Neural cell (in vitro differentiated cells): ENCODE measurements at regions not wholly inside any gene's neighbourhood (a gene's known extent, or its start where the extent isn't known, plus 50 kb on each side); places are given as distances from the start of the nearest gene placed in this dataset.

ENCODE experiments used
- MXI1 ChIP-seq: fragments of 450-650 bp; conservative IDR thresholded peaks from 2 replicates; pipeline ENCODE4 v1.6.1; 2014; ENCODE audit warnings: antibody characterized with exemption, mild to moderate bottlenecking; ENCODE audit not compliant: poor library complexity, severe bottlenecking
- TF ChIP-seq, protein P1 (sequence below): fragments of 450-650 bp; IDR thresholded peaks from 2 replicates; pipeline ENCODE4 v1.5.1; 2014; ENCODE audit warnings: antibody characterized with exemption, mild to moderate bottlenecking, moderate library complexity; ENCODE audit not compliant: poor library complexity, severe bottlenecking

DNA sequence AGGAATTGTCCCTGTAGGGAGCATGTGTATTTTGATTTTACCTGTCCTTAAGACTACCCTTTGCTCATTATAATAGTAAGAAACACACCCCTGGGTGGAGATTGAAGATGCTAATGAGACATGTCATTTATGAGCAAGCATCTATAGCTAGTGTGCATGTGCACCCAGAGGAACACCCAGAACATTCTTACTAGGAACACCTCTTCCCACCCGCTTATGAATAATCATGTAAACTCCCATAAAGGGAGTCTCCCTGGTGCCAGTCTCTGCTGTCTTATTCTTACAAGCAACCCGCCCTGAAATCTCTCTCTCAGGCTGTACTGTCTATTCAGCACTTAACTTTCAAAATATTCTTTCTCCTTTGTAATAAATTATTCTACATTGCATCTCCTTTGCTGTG lies 1227.3 kb downstream of the ROBO1 start:
- TF ChIP-seq, protein P1, sequence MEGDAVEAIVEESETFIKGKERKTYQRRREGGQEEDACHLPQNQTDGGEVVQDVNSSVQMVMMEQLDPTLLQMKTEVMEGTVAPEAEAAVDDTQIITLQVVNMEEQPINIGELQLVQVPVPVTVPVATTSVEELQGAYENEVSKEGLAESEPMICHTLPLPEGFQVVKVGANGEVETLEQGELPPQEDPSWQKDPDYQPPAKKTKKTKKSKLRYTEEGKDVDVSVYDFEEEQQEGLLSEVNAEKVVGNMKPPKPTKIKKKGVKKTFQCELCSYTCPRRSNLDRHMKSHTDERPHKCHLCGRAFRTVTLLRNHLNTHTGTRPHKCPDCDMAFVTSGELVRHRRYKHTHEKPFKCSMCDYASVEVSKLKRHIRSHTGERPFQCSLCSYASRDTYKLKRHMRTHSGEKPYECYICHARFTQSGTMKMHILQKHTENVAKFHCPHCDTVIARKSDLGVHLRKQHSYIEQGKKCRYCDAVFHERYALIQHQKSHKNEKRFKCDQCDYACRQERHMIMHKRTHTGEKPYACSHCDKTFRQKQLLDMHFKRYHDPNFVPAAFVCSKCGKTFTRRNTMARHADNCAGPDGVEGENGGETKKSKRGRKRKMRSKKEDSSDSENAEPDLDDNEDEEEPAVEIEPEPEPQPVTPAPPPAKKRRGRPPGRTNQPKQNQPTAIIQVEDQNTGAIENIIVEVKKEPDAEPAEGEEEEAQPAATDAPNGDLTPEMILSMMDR: no peak
- no peak for TF ChIP-seq MXI1
